T-helper 1 cell treated with Interleukin-12 subunit alpha and Interleukin-12 subunit beta and Interleukin-4 antibody, amounts not matched to agents 30 μg/mL and 1 μg/mL, for 36 hours (primary cell): ENCODE measurements at regions not wholly inside any gene's neighbourhood (a gene's known extent, or its start where the extent isn't known, plus 50 kb on each side); places are given as distances from the start of the nearest gene placed in this dataset.
"Not testable (repeated sequence)": the region's sequence is repeated elsewhere in the genome, so short reads cannot be mapped to it uniquely, and the experiment has no call there.

ENCODE experiments used
- H3K27ac Mint-ChIP-seq: one replicate; pipeline ENCODE4 v1.8.0; 2021; ENCODE audit warnings: mild to moderate bottlenecking, mixed read lengths
- H3K27me3 Mint-ChIP-seq: one replicate; pipeline ENCODE4 v1.8.0; 2021; ENCODE audit warnings: low read depth, mixed read lengths
- H3K36me3 Mint-ChIP-seq: one replicate; pipeline ENCODE4 v1.8.0; 2021; ENCODE audit warnings: low read depth, mixed read lengths
- H3K4me1 Mint-ChIP-seq: one replicate; pipeline ENCODE4 v1.8.0; 2021; ENCODE audit warnings: low read depth, mixed read lengths
- H3K4me3 Mint-ChIP-seq: one replicate; pipeline ENCODE4 v1.8.0; 2021; ENCODE audit warnings: mild to moderate bottlenecking, moderate library complexity, mixed read lengths
- H3K9me3 Mint-ChIP-seq: one replicate; pipeline ENCODE4 v1.8.0; 2021; ENCODE audit warnings: mixed read lengths

DNA sequence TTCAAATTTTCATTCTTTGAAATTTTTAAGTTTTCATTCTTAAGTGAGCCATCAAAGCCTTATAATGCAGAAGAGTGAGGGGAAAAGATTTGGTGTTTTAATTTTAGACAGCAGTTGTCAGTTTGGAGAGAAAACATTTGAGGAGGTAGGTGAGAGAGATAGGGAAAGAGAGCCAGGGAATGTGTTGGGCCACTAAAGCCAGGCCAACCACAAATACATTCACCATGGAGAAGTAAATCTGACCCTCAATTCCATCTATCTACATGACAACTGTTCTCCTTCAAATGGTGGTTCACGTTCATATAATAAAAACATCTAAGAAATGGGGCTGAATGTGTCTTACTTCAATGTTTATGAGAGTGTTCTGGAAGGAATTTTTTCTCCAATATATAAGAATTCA lies 553.0 kb upstream of the SYT4 start:
- no peak overlapping the region for H3K4me3 Mint-ChIP-seq
- peaks cover 4% of the 10 kb centered on the region for H3K9me3 Mint-ChIP-seq
- no peaks in the 10 kb centered on the region for H3K27me3 Mint-ChIP-seq
- no peaks in the 10 kb centered on the region for H3K4me1 Mint-ChIP-seq
- H3K27ac Mint-ChIP-seq: no peak overlapping the region
- no peaks in the 10 kb centered on the region for H3K36me3 Mint-ChIP-seq

DNA sequence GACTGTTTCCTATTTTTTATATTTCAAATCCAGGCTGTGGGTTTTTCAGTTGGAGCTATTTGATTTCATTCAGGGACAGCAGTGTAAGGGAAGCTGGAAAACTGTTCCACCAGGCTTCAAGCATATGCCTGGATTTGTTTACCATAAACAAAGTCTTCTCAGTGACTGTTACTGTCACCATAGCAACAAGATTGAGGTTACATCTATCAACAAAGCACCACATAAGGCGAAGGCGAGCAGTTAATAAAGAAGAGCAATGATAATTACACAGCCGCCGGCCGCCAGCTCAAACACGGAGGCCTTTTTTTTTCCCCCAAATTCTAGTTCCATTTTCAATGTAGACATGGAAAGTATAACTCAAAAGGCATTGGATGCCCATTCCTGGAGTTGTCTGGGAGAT lies 553.7 kb upstream of the SYT4 start:
- Mint-ChIP-seq H3K4me1 (no peaks in the 10 kb centered on the region), H3K27me3 (no peaks in the 10 kb centered on the region), H3K36me3 (no peaks in the 10 kb centered on the region), H3K4me3 (no peak overlapping the region), H3K9me3 (peaks cover 4% of the 10 kb centered on the region), H3K27ac (no peak overlapping the region)

DNA sequence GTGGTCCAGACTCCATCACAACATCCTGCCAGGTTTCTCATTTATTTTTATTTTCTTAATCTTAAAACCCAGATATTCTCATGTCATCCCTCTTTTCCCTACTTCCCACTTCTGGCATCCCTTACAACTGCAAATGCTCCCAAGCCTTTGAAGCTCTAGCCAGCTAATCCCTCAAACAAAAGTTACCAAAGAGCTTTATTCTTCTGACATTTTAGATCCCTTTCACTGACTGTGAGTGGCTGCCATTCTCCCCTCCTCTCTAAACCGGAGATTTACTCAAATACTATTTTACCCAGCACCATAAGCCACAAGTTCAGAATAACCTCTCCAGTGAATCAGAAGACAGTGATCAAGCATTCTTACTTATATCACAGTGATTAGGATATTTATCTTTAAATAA lies 569.0 kb upstream of the SYT4 start:
- Mint-ChIP-seq H3K4me1 (no peaks in the 10 kb centered on the region), H3K27me3 (no peaks in the 10 kb centered on the region), H3K4me3 (no peak overlapping the region), H3K36me3 (no peaks in the 10 kb centered on the region), H3K27ac (no peak overlapping the region), H3K9me3 (peaks cover 4% of the 10 kb centered on the region)

DNA sequence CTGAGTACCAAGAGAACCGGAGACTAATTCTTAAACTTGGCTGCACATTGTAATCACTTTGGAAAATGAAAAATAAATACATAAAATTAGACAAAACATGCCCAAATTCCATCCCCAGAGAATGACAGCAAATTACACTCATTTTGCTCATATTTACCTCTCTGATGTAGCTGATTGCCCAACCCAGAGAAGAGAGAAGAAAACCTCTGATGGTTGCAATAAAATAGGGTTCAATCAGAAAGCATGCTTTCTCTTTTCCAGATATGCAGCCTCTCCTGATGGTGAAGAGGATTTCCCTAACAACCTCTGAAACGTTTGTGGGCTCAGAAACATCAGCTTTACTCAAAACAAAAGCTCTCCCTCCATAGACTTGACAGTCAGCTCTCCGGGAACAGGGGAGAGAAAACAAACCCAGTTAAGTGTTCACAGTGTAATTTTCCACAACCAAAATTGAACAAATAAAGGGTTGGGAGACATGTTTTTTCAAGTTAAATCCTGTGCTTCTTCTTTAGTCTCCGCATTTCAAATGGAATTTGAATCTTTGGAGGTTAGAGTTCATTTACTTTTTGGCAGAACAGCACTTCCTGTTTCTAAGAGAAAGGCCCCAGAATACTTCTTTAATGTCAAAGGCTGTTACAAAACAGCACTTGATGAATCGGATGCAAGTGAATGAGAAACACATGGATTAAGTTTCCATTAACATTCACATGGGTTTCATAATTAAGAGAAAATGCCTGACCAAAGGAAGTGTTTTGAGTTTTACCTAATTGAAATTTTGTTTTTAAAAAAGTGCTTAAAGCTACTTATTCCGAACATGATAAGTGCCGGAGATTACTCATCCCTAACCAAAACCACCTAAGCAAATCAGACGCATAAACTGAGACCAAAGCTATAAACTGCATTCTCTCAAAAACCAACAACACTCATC lies 570.1 kb upstream of the SYT4 start:
- Mint-ChIP-seq H3K27me3 (no peaks in the 10 kb centered on the region), H3K4me1 (no peaks in the 10 kb centered on the region), H3K9me3 (peaks cover 4% of the 10 kb centered on the region), H3K36me3 (no peaks in the 10 kb centered on the region), H3K4me3 (no peak overlapping the region), H3K27ac (no peak overlapping the region)

DNA sequence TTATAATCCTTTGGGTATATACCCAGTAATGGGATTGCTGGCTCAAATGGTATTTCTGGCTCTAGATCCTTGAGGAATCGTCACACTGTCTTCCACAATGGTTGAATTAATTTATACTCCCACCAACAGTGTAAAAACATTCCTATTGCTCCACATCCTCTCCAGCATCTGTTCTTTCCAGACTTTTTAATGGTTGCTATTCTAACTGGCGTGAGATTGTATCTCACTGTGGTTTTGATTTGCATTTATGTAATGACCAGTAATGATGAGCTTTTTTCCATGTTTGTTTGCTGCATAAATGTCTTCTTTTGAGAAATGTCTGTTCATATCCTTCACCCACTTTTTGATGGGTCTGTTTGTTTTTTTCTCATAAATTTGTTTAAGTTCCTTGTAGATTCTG lies 572.5 kb upstream of the SYT4 start:
- not testable (repeated sequence) for H3K27ac Mint-ChIP-seq, H3K27me3 Mint-ChIP-seq, H3K36me3 Mint-ChIP-seq, H3K4me1 Mint-ChIP-seq, H3K4me3 Mint-ChIP-seq
- peaks cover 14% of the 10 kb centered on the region for H3K9me3 Mint-ChIP-seq

DNA sequence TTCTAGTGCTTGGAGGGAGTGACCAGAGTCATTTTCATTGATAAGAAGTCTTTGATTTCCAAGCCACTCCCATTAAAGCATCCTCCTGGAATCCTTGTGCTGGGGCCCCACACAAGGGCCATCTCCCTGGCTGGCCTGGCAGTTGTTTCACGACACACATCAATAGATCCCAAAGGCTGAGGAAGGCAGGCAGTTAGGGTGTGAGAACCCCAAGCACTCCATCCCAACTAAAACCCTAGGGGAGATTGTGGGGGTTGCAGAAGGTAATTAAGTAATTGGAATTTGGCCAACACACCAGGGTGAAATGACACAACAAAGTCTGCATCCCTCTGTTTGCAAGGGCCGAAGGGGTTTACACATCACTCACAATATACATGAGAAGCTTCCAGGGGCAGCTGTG lies 578.1 kb upstream of the SYT4 start:
- H3K4me3 Mint-ChIP-seq: no peak overlapping the region
- H3K4me1 Mint-ChIP-seq: no peaks in the 10 kb centered on the region
- no peaks in the 10 kb centered on the region for H3K27me3 Mint-ChIP-seq
- H3K36me3 Mint-ChIP-seq: no peaks in the 10 kb centered on the region
- H3K27ac Mint-ChIP-seq: no peak overlapping the region
- H3K9me3 Mint-ChIP-seq: peaks cover 12% of the 10 kb centered on the region

DNA sequence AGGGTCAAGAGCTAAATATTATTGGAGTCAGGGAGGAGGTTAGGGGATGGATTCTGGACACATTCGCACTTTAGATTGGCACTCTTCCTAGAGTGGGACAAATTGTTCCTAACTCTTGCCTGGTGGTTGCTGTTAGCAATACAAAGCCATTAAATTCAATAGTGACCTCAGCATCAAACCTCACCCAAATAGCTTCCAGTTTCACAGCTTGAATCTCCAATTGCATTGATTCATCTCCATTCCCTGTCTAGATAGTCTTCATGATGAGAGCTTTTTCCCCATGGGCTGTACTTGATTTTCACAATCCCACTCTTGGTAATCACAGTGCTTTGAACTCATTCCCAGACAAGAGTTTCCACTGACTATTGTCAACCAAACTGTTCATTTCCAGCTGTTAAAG lies 585.9 kb upstream of the SYT4 start:
- Mint-ChIP-seq H3K27me3 (no peaks in the 10 kb centered on the region), H3K27ac (no peak overlapping the region), H3K36me3 (no peaks in the 10 kb centered on the region), H3K4me1 (no peaks in the 10 kb centered on the region), H3K4me3 (no peak overlapping the region), H3K9me3 (no peaks in the 10 kb centered on the region)

DNA sequence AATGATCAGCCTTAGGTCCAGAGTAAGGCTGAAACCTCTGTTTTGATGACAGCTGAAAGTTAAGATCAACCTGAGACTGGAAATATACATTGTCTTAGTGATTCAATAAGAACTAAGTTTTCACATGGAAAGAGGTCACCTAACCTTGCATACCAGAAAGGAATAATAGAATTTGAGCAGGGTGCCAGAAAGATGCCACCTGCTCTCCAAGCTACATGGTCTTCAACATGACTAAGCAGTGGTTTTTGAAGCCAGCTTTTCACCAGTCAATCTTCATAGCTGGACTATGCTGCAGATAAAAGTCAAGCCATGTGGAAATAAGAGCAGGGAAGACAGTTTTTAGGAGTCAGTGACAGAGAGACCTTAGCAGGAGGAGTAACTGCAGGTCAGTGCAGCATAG lies 589.4 kb upstream of the SYT4 start:
- no peaks in the 10 kb centered on the region for H3K9me3 Mint-ChIP-seq
- no peak overlapping the region for H3K27ac Mint-ChIP-seq
- no peaks in the 10 kb centered on the region for H3K36me3 Mint-ChIP-seq
- no peaks in the 10 kb centered on the region for H3K4me1 Mint-ChIP-seq
- no peaks in the 10 kb centered on the region for H3K27me3 Mint-ChIP-seq
- H3K4me3 Mint-ChIP-seq: no peak overlapping the region

DNA sequence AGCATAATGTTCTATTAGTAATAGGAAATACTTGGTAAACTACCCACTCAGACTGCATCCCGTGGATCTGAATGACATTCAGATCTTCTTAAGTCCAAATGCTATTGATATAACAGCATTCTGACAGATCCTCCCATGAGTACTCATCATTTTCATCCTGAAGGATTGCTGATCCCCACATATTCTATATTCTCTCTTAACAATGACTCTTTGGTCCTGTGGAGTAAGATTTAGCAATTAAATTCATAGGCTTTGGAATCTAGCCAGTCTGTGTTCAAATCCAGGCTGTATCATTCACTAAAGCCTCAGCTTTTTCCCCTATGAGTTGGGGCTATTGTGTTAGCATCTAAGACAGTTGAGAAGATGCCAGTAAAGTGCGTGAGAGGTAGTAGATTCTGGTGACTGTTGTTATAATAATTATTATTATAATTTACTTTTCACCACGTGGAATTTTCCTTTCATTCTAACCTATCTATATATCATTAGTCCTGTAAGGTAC lies 591.3 kb upstream of the SYT4 start:
- Mint-ChIP-seq H3K27me3 (no peaks in the 10 kb centered on the region), H3K27ac (no peak overlapping the region), H3K9me3 (no peaks in the 10 kb centered on the region), H3K36me3 (no peaks in the 10 kb centered on the region), H3K4me1 (no peaks in the 10 kb centered on the region), H3K4me3 (no peak overlapping the region)

DNA sequence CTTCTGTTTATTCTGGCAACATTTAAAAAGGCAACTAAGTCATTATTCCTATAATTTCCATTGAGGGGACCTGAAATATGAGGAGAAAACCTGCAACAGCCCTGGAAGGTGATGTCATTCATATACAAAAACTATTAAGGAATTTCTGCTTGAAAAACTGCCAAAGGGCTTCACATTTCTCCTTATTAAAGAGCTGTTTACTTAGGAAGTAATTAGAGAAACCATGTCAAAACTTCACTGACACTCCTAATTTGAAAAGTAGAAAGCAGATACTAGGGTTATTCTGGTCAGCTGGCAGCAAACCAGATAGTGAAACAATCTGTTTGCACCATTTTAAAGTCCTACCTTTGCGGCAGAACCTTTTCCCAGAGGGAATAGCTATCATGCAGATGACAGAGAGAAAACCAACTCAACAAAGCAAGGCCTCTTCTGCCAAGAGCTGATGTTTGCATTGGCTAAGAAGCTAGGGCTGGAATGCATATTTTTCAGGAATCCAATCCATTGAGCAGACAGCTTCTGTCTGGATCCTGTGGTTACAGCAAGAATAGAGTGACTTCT lies 592.2 kb upstream of the SYT4 start:
- H3K9me3 Mint-ChIP-seq: no peaks in the 10 kb centered on the region
- H3K4me3 Mint-ChIP-seq: no peak overlapping the region

DNA sequence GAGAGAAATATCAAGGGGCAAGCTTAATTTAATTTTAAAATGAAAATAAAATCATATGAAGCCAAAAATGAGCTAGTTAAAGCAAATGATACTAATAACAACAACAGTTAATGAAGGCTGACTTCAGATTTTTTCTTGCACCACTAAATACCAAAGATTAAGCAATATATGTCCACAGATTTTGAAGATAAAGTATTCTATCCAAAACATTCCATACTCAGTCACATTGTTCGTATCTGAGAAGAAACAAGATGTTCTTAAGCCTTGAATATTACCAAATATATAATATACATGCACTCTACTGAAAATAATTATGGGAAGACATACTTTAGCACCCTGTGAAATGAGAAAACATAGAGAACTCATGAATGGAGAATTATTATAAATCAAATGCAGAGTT lies 593.3 kb upstream of the SYT4 start:
- Mint-ChIP-seq H3K9me3 (no peaks in the 10 kb centered on the region), H3K36me3 (no peaks in the 10 kb centered on the region), H3K27me3 (no peaks in the 10 kb centered on the region), H3K27ac (no peak overlapping the region), H3K4me3 (no peak overlapping the region), H3K4me1 (no peaks in the 10 kb centered on the region)

More for the DNA sequence above, 592.2 kb upstream of the SYT4 start:
- no peaks in the 10 kb centered on the region for H3K4me1 Mint-ChIP-seq
- H3K36me3 Mint-ChIP-seq: no peaks in the 10 kb centered on the region
- H3K27ac Mint-ChIP-seq: no peak overlapping the region
- H3K27me3 Mint-ChIP-seq: no peaks in the 10 kb centered on the region

DNA sequence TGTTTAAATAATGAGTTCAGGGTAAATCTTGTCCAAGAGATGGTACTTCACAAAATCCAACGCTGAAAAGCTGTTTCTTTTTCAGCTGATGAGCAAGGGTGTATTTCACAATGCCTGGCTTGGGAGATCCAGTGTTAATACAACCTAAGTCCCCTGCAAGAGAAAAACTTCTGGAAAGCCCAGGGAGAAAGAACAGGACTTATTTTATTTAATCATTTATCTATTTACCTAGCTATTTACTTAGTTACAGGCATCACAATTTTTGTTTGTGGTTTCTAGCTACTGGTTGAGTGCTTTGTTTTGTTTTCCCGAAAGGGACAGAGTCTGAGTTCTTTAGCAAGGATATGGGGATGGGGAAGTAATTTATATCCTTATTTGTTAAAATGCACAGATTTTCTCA lies 598.2 kb upstream of the SYT4 start:
- Mint-ChIP-seq H3K4me1 (no peaks in the 10 kb centered on the region), H3K9me3 (peaks cover 4% of the 10 kb centered on the region), H3K27me3 (no peaks in the 10 kb centered on the region), H3K4me3 (no peak overlapping the region), H3K36me3 (no peaks in the 10 kb centered on the region), H3K27ac (no peak overlapping the region)

DNA sequence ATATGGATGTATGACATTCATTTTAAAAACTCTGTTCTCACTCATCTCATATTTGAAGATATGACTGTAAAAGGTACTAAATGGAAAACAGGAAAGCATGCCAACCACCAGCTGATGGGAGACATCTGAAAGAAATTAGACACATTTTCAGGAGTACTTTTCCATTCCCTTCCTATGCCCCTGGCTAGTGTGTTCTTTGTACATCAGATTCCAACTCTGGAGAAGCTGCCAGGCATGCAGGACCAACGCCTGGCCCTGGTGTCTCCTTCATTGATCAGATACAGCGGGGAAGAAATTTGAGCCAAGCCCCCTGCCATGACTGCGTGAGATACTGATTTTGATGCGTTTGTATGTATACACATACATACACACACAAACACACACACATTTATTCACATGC lies 599.0 kb upstream of the SYT4 start:
- H3K36me3 Mint-ChIP-seq: no peaks in the 10 kb centered on the region
- H3K27ac Mint-ChIP-seq: no peak overlapping the region
- H3K4me3 Mint-ChIP-seq: no peak overlapping the region
- H3K27me3 Mint-ChIP-seq: no peaks in the 10 kb centered on the region
- H3K4me1 Mint-ChIP-seq: no peaks in the 10 kb centered on the region
- peaks cover 4% of the 10 kb centered on the region for H3K9me3 Mint-ChIP-seq

DNA sequence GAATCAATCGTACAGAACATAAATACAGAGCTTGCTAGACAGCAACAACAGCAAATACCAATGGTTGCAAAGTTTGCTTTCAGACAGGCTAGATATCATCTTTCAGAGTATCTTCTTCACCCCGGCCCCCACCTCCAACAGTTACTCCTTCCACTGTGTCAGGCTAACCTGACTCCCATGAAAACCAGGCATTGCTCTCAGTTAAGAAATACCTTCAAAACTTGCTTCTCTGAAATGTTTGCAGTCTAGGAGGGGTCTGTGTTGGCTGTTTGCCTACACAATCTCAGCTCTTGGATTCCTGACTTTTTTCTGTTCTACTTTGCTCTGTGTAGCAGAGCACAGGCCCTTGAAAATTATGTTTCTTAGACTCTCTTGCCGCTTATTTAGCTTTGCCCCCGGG lies 599.5 kb upstream of the SYT4 start:
- Mint-ChIP-seq H3K4me1 (no peaks in the 10 kb centered on the region), H3K4me3 (no peak overlapping the region), H3K27ac (no peak overlapping the region), H3K36me3 (no peaks in the 10 kb centered on the region), H3K9me3 (peaks cover 4% of the 10 kb centered on the region), H3K27me3 (no peaks in the 10 kb centered on the region)

DNA sequence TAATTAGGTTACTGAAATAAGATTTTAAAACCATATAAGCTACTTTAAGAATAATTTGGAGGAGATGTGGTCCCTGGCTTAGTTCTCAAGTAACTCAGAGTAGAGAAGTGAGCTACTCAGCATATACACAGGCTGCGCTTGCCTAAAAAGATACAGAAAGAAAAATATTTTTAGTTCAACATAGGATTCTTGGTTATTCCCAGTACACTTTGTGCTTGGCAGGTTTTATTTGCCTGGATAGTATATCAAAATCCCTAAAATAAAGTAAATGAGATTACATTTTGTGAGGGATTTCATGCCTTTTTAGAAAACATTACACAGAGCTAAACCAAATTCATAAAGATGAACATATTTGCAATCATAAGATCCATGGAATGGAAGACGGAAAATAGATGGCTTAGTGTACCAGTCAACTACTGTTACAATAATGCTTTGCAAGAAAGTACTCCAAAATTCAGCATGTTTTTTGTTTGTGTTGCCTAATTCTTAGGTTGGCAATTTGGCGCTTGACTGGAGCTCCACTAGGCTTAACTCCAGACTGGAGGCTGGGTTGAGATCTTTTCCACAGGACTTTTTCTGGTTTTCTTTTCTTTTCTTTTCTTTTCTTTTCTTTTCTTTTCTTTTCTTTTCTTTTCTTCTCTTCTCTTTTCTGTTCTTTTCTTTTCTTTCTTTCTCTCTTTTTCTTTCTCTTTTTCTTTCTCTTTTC lies 600.5 kb upstream of the SYT4 start:
- Mint-ChIP-seq H3K9me3 (peaks cover 4% of the 10 kb centered on the region), H3K27me3 (no peaks in the 10 kb centered on the region), H3K27ac (no peak overlapping the region), H3K4me1 (no peaks in the 10 kb centered on the region), H3K36me3 (no peaks in the 10 kb centered on the region), H3K4me3 (no peak overlapping the region)
